ENCODE measurements at regions not wholly inside any gene's neighbourhood (a gene's known extent, or its start where the extent isn't known, plus 50 kb on each side); places are given as distances from the start of the nearest gene placed in this dataset.

DNA sequence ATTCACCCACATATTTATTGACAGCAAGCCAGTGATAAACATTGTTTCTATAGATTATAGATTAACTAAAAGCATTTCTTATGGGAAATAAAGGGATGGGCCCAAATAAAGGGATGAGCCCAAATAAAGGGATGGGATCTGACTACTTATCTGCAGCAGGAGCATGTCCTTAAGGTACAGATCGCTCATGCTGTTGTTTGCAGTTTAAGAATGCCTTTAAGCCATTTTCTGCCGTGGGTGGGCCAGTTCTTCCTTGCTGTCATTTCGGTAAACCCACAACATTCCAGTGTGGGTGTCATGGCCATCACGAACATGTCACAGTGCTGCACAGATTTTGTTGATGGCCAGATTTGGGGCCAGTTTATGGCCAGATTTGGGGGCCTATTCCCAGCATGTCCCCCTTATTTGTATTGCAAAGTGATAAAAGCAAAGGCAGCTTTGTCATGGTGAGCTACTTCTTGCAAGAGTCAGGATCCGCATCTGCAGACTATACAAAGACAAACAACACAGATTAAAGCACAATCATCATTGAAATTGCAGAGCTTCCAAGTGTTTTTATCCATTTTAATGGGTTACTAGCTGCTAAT lies 700.7 kb downstream of the LRFN5 start:
- no peak for DNase-seq

DNA sequence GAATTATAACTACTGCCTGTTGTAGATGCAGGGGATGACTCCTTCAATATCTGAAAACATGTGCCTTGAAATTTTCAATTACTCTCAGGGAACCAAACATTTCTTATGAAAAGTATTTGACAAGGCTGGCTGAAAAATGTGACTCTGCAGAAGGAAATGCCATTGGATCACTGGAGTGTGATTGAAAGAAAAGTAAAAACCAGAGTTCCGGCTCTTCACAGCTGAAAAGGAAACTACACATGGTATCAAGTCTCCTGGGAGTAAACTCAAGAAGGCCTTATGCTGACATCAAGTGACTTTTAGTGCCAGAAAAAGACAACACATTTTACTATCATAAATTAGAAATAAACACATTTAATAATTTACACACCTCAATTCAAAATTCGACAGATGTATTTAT lies 693.0 kb downstream of the LRFN5 start:
- no peak for DNase-seq

DNA sequence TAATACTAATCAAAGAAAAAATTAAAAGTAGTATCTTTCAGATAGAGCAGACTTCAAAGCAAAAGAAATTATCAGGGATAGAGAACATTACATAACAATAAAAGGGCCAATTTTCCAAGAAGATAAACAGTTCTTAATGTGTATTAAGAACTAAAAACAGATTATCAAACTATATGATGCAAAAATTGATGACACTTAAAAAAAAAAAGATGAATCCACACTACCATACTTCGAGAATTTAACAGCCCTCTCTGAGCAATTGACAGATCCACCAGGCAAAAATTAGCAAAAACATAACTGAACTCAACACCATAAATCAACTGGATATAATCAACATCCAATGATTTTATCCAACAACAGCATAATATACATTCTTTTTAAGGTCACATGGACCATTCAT lies 686.5 kb downstream of the LRFN5 start:
- no peak for DNase-seq

DNA sequence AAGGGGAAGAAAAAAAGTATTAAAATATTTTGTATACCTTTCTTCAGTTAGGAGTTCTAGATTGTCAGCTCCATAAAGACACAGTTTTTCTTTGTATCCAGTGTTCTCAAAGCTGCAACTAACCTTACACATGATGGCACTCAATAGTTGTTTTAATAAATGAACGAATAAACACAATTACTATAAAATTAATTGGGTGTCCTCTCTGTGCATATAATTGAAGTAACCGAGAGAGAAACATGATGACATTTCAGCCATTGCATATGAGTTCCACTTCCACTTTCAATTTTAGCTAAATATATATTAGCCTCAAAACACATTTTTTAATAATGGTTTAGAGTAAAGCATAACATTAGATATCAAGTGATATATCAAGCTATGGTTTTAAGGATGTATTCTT lies 671.2 kb downstream of the LRFN5 start:
- no peak for DNase-seq

DNA sequence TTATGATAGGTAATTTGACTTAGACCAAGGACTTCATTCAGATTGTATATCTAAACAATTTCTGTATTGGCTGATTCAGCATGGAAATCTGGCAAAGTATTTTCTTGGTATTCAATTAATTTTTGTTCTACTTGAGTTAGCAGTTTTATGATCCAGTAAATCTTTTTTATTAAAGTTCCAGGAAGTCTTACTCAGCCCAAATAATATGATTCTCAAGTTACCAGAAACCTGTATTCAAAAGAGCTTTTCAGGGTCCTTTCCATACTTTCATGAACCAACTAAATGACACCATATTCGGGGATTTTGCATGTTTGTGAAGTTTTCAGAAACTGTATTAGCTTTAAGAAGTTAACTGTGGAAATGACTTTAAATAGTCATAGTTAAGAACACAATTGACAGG lies 662.6 kb downstream of the LRFN5 start:
- DNase-seq = no peak

DNA sequence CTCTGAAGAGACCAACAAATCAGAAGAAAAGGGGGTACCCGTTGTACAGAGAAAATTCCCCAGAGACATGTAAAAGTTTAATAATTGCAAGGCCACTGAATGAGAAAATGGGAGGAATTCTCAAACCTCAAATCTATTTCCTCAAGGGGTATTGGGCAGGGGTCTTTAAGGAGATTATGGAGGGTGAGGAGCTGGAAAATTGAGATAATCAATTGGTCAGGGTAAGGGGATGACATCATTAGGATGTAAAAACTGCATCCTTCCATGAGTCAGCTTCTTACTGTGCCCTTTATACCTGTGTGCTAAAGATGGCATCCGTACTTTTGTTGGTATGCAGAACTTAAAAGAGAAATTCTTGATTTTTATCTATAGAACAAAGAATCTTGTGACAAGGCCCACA lies 641.5 kb downstream of the LRFN5 start:
- no peak for DNase-seq

DNA sequence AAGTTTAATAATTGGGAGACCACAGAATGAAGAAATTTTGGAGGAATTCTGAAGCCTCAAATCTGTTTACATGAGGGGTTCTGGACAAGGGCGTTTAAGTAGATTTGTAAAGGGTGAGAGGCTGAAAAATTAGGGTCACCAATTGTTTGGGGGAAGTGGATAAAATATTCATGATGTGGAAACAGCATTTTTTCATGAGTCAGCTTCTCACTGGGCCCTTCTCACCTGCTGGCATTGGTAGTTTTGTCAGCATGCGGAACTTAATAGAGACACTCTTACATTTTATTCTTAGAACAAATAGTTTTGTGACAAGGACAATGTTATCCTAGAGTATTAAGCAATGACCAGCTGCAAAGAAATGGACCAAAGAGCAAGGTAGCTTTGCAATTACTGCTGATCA lies 634.4 kb downstream of the LRFN5 start:
- no peak for DNase-seq

DNA sequence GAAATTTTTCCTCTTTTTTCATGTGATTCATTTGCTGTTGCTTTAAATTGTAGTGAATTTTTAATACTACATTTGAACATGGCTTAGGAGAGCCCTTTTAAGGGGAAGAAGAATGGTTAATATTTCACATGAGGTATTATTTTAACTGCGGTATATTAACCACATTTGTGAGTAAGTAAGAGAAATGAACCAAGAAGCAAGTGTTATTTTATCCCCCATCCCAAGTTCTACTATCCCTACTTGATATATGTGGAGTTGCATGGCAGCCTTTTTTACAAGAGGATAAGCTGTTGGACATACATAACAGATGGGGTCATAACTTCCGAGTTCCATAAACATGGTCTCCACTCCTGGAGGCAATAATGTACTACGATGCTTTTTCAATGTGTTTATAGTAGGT lies 623.3 kb downstream of the LRFN5 start:
- DNase-seq = peak in 1 of 2 experiments; percentile 22

DNA sequence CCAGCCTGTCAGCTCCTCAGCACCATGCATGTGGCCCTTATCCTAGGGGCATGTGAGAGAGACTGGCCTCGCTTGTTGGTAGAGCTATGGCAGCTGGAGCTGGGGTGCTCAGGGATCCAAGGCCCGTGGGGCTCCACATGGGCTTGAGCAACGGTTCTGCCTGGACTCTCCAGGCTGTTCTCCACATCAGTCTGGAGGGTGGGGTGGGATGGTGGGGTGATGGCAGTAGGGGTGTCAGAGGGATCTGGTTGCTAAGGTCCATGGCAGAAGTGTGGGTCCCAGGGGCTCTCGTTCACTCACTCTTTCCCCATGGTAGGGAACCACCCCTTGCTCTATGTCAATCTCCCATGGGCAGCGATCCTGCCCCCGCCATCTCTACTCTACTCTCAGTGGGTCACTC lies 622.6 kb downstream of the LRFN5 start:
- DNase-seq = no peak

DNA sequence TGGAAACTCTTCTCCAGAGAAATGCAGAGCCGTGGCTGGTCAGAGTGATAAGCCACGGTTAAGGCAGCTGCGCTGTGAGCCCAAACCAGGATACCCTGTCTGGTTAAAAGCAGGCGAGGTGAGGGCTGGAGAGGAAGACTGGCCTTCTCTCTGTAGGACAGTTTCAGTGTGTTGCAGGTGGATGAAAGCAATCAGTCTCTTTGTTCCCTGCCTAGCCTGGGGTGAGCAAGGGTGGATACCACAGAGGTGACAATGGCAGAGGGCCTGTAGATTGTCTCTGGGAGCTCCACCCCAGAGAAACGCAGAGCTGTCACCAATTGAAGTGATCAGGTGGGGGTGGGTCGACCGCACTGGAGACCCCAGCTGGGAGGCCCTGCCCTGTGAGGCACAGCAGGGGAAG lies 621.9 kb downstream of the LRFN5 start:
- DNase-seq = no peak

DNA sequence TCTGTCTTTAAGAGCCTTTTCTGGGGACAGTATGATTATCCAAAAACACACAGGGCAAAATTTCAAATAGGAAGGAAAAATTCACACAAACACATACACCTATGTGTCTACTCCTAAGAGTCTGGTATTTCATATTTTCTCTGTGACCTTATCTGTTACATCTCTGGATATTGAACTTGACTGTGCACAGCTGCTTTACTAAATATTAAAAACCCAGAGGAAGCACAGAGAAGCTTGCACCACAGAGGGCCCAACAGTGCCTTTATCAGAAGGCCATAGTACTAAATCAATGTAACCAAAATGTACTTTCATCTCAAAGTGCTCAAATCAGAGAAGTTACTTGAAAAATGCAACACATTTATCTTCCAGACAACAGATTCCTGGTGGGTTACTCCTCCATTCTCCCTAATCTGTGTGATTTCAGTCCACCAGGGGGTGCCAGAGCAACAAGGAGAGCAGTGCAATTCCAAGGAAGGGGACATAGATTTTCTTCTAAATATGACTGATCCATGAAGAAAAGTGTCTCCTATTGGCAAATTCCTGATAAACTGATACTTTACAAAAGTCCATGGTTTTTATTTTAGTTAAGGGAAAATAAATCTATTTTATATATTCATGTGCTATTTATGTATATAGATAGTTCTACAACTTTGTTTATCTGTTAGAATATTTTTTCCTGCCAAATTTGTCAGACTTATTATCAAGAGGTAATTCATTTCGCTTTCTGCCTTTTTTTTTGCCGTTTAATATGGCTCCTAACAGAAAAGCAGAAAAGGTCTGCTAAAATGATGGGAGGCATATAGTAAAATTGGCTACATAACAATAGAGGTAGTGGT lies 617.6 kb downstream of the LRFN5 start:
- DNase-seq = peak; percentile 82 to 87

DNA sequence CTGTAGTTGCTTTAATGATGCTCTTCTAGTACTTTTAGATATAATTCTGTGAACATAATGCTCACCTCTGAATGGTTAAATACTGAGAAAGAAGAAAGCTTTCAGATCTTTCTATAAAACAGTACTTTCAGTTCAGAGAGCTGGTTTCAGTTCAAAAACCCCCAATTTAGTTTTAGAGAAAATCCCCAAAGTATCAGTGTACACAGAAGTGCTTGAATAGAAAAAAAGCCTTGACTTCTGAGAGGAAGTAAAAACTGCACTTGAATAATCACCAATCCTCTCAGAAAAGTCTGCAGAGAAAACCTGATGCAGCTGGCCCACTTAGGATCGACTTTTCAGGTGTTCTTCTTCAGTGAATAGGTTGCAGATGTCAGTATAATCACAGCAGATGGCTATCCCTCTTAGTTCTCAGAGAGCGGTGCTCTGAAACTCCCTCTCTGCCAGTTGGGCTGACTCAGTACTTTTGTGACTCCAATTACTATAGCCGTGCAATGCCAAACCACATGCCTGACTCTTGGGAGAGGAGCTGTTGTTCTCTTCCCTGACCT lies 616.3 kb downstream of the LRFN5 start:
- peak; percentile 99 to 100 for DNase-seq

DNA sequence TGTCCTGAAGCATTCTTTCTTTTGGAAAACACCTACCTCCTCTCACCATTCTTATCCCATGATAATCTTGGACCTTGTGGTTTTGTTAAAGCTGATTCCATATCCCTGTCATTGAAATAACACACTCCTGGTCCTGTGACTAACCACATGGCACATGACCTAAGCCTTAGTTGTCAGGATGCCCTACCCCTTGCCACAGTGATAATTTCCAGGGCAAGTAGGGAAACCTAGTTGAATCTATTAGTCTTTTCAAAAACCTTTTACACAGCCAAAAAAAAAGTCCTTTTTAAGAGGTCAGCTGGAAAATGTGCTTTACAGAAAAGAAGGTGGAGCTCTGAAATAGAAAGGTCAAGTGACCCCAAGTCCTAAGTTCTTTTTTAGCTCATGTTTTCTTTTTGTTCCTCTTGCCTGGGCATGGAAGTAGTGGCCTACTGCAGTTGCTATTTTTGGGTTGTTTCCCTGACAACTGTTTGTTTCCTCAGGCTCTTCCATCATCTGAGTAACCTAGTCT lies 608.4 kb downstream of the LRFN5 start:
- DNase-seq = no peak

DNA sequence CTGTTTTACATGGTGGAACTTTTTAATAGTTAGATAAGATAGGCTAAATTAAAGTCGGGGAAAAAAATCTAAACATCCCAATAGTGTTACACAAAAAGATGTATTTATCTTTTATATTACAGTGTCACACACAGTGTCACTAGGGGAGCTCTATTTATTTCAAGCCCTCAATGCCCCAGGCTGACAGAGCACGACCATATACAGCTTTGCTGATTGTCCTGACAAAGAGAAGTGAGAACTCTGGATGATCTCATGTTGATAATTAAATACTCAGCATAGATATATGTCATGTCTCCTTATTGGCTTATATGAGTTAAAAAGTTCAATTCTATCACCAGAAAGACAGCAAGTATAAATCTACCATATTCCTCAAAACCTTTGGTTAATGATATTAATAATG lies 594.3 kb downstream of the LRFN5 start:
- DNase-seq = no peak

DNA sequence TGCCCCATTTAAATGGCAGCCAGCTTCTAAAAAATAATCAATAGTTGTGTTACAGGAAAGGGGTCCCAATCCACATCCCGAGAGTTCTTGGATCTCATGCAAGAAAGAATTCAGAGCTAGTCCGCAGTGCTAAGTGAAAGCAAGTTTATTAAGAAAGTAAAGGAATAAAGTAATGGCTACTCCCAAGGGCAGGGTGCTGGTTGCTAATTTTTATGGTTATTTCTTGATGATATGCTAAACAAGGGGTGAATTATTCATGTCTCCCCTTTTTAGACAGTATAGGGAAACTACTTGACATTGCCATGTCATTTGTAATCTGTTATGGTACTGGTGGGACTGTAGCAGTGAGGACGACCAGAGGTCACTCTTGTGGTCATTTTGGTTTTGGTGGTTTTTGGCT lies 591.3 kb downstream of the LRFN5 start:
- no peak for DNase-seq

DNA sequence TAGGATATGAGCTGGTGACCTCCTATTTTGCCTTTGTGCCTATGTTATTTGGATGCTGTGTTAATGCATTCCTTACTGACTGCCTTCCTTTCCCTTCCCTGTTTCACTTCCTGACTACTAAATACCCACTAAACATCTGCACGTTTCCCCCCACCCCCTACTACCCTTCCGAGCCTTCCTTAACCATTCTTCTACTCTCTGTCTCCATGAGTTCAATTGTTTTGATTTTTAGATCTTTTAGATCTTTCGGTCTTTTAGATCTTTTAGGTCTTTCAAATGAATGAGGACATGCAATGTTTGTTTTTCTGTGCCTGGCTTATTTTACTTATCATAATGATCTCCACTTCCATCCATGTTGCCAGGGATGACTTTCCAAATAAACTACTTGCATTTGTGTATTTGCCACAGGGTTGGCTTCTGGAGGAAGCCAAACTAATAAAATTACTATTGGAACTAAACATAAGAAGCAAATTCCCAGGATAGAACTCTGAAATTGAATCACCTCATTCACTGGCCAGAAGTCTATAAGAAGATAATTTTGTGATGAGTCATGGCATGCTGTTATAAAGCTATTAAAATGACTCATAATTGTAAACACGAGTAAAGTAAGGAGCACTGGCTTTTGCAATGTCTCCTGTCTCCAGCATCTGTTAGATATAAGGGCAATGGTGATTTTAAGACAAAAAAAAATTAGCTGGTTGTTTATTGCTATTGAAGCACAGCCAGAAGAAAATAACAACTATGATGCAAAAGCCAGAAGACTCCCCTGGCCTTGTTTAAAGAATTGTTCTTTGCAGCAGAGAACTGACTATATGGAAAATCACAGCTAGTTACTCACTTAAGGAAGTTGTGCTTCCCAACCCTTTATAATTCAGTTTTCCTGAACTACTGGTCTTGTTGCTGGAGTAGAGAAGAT lies 586.3 kb downstream of the LRFN5 start:
- DNase-seq = peak in 1 of 2 experiments; percentile 17

DNA sequence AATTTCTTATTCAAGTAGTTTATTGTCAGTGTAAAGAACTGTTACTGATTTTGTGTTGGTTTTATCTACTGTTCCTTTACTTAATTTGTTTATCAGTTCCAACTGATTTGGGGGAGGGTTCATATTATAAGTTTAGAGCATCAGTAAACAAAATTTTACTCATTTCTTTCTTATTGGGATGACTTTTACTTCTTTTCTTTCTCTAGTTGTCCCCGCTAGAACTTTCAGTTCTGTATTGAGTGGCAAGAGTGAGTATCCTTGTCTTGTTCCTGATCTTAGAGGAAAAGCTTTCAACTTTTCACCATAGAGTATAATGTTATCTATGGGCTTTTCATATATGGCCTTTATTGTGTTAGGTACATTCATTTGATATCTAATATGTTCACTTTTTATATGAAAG lies 584.1 kb downstream of the LRFN5 start:
- DNase-seq = no peak

DNA sequence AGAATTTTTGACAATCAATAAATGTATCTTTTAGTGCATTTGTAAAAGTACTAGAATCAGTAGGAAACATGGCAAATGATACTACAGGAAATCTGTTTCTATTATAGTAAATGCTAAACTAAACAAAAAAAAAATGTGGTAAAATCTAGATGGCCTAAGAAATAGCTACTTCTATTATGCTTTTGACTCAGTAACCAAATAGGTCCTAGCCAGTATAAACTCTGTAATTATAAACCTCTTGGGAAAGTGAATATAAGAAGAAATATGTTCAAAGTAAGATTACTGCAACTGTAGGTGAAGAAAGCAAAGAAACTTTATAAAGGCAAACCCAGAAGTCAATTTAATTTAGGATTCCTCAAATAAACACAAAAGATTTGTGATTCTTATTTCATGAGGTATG lies 581.2 kb downstream of the LRFN5 start:
- DNase-seq = no peak

DNA sequence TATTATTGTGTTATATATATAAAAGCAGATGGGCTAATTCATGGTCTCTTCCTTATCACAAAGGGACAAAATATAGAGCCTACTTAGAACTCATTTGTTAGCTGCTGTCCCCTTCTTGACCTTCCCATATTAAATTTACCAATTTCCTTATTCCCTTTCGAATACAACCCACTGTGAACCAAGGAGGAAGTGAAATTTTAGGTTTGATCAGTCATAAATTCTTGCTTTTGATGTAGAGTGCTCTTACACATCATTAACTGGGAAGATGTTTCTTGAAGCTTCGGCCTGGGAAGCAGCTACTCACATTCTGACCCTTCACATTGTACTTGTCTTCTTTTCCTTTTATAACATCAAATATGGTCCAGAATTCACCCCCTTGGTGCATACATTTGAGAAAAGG lies 579.0 kb downstream of the LRFN5 start:
- DNase-seq = no peak

DNA sequence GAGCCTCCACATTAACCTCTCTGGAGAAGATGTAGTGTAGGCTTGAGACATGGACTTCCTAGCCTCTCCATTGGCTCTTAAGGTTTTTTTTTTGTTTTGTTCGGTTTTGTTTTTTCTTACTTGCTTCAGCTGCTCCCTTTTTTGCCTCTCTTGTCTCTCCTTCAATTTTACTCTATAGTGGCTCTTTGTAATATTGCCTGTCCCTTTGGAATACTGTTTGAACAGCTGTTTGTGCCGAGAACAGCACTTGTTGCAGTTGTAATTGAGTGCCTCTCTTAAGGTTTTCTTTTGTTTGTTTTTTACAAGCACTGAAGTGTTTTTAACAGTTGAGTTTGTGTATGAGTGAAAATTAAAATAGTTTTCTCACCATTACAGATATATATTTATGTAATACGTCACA lies 567.7 kb downstream of the LRFN5 start:
- no peak for DNase-seq

DNA sequence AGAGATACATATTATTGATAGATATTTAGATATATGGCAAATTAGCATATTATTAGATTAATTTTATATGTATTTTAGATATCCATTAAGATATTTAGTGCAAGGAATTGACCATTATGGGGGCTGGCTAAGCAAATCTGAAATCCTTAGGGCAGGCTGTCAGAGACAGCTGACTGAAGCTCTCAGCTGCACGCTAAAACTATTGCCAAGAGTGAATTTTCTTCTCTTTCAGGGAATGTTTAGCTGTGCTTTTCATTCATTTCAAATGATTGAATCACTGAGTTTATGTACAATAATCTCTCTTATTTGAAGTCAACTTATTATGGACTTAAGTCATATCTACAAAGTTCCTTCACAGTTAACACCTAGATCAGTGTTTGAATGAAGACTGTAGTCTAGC lies 566.5 kb downstream of the LRFN5 start:
- no peak for DNase-seq

DNA sequence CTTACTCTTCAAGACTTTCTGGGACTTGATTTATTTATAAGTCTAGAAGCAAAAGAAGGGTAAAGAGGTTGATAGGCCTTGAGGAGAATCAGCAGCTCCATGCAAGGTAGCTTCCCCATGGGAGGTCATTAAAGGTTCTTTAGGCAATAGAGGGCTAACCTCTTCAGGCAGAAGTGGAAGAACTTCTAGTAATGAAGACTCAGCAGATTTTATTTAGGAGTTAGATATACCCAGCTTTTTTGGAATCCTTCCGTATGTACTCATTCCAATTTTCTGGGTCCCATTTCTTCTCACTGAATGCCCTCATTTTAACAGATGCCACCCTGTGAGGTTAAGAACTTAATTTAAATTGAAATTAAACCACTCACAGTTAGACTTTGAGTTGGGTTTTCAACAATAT lies 565.6 kb downstream of the LRFN5 start:
- no peak for DNase-seq

DNA sequence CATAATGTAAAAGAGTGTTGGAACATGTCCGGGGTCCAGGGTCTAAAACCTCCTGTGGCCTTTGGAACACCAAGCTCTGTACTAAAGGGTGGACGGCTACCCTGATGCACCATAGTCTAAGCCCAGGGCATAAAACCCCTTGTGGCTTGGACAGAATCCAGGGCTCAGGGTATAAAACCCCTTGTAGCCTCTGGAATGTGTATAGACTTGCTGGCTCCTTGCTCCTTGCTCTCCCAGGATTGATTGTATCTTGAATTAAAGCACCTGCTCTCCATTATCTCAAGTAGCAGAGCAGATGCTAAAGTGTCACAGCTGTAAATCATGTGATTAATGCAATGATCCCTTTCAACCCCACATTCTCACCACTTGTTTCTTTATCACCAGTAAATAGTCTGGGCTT lies 556.5 kb downstream of the LRFN5 start:
- peak; percentile 91 to 97 for DNase-seq

Measured in NCI-H524 (cell line).